ENCODE measurements at regions not wholly inside any gene's neighbourhood (a gene's known extent, or its start where the extent isn't known, plus 50 kb on each side); places are given as distances from the start of the nearest gene placed in this dataset.

GRCh38 chr6:164018133-164018532 lies 603.6 kb downstream of the QKI start:
- no peak overlapping the region for H3K4me3 ChIP-seq (ENCODE audit: low read length)
- no peaks in the 10 kb centered on the region for H3K4me1 ChIP-seq (ENCODE audit: low read length)
- H3F3A ChIP-seq (ENCODE audit: insufficient read depth, low read length), result no peaks in the 10 kb centered on the region
- no peaks in the 10 kb centered on the region for H3K79me2 ChIP-seq (ENCODE audit: low read length)
- no peaks in the 10 kb centered on the region for H4K20me1 ChIP-seq (ENCODE audit: insufficient read depth, low read length)
- no peaks in the 10 kb centered on the region for H3K9me3 ChIP-seq (replicated peaks; ENCODE audit: insufficient read depth, low read length)
- no peak overlapping the region for H3K27ac ChIP-seq (ENCODE audit: low read length)
- H3K4me2 ChIP-seq (ENCODE audit: low read depth, low read length), result no peak overlapping the region
- no peaks in the 10 kb centered on the region for H3K36me3 ChIP-seq (replicated peaks; ENCODE audit: insufficient read depth, low read length)
- DNase-seq, result no peak
- H3K9me2 ChIP-seq (replicated peaks; ENCODE audit: insufficient read depth, low read length), result no peaks in the 10 kb centered on the region
- no peak overlapping the region for H3K9ac ChIP-seq (ENCODE audit: low read length)
- TF ChIP-seq EZH2 (optimal IDR thresholded peaks at IDR 0.05; ENCODE audit: low read depth, low read length), result no peak
- no peak for TF ChIP-seq CTCF (IDR thresholded peaks at IDR 0.05; ENCODE audit: low read length)
- TF ChIP-seq EZH2phosphoT487 (IDR thresholded peaks at IDR 0.05; ENCODE audit: low read length), result no peak
- H3K27me3 ChIP-seq (replicated peaks; ENCODE audit: insufficient read depth, low read length), result no peaks in the 10 kb centered on the region
- no peak overlapping the region for H2AFZ ChIP-seq (ENCODE audit: low read length)

DNA sequence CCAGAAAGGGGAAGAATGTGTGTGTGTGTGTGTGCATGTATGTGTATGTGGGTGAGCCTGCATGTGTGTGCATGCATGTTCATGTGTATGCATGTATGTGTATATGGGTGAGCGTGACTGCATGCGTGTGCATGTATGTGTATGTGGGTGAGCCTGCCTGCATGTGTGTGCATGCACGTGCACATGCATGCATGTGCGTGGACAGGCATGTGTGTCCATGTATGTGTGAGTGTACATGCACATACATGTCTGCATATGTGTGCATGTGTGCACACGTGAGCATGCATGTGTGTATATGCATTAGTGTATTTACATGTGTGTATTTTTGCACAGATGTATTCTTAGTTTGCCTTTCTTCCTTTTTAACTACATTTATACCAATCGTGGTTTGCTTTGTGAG lies 601.5 kb downstream of the QKI start:
- Histone ChIP-seq H4K20me1 (ENCODE audit: insufficient read depth, low read length) (no peaks in the 10 kb centered on the region), H3F3A (ENCODE audit: insufficient read depth, low read length) (no peaks in the 10 kb centered on the region), H3K27me3 (replicated peaks; ENCODE audit: insufficient read depth, low read length) (no peaks in the 10 kb centered on the region), H3K9ac (ENCODE audit: low read length) (no peak overlapping the region), H3K4me2 (ENCODE audit: low read depth, low read length) (no peak overlapping the region), H3K9me3 (replicated peaks; ENCODE audit: insufficient read depth, low read length) (no peaks in the 10 kb centered on the region), H3K9me2 (replicated peaks; ENCODE audit: insufficient read depth, low read length) (no peaks in the 10 kb centered on the region), H3K36me3 (replicated peaks; ENCODE audit: insufficient read depth, low read length) (no peaks in the 10 kb centered on the region), H3K4me3 (ENCODE audit: low read length) (no peak overlapping the region), H3K27ac (ENCODE audit: low read length) (no peak overlapping the region), H3K79me2 (ENCODE audit: low read length) (no peaks in the 10 kb centered on the region), H2AFZ (ENCODE audit: low read length) (no peak overlapping the region), H3K4me1 (ENCODE audit: low read length) (no peaks in the 10 kb centered on the region)
- no peak for TF ChIP-seq CTCF (IDR thresholded peaks at IDR 0.05; ENCODE audit: low read length)
- TF ChIP-seq EZH2 (optimal IDR thresholded peaks at IDR 0.05; ENCODE audit: low read depth, low read length), result no peak
- TF ChIP-seq EZH2phosphoT487 (IDR thresholded peaks at IDR 0.05; ENCODE audit: low read length), result no peak
- DNase-seq, result no peak

DNA sequence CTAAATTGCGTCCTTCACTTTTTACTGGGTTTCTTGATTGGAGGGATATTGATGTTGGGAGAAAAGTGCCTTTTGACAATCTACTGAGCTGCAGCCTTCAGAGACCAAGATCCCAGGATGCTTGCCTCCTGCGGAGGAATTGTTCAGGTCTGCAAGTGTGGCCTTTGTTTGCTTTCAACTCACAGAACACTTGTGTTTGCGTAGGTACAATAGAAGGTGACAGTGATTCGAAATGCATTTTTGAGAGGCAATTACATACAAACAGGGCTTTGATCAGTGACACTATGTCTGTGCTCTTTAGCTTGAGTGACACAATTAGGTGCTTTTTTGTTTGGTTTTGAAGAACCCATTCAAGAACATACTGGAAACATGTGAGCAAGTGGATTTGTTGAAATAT lies 600.6 kb downstream of the QKI start:
- Histone ChIP-seq H3K9me3 (replicated peaks; ENCODE audit: insufficient read depth, low read length) (no peaks in the 10 kb centered on the region), H3K27me3 (replicated peaks; ENCODE audit: insufficient read depth, low read length) (no peaks in the 10 kb centered on the region)

More for the DNA sequence above, 600.6 kb downstream of the QKI start:
- Histone ChIP-seq H3F3A (ENCODE audit: insufficient read depth, low read length) (no peaks in the 10 kb centered on the region), H2AFZ (ENCODE audit: low read length) (no peak overlapping the region), H3K4me2 (ENCODE audit: low read depth, low read length) (no peak overlapping the region), H4K20me1 (ENCODE audit: insufficient read depth, low read length) (no peaks in the 10 kb centered on the region), H3K79me2 (ENCODE audit: low read length) (no peaks in the 10 kb centered on the region), H3K4me3 (ENCODE audit: low read length) (no peak overlapping the region), H3K36me3 (replicated peaks; ENCODE audit: insufficient read depth, low read length) (no peaks in the 10 kb centered on the region), H3K27ac (ENCODE audit: low read length) (no peak overlapping the region), H3K4me1 (ENCODE audit: low read length) (no peaks in the 10 kb centered on the region), H3K9ac (ENCODE audit: low read length) (no peak overlapping the region), H3K9me2 (replicated peaks; ENCODE audit: insufficient read depth, low read length) (no peaks in the 10 kb centered on the region)
- no peak for DNase-seq
- no peak for TF ChIP-seq EZH2 (optimal IDR thresholded peaks at IDR 0.05; ENCODE audit: low read depth, low read length)
- no peak for TF ChIP-seq EZH2phosphoT487 (IDR thresholded peaks at IDR 0.05; ENCODE audit: low read length)
- TF ChIP-seq CTCF (IDR thresholded peaks at IDR 0.05; ENCODE audit: low read length), result no peak

Measured in MM.1S (cell line).